Omental fat pad (tissue), 3 donors: ENCODE measurements at regions not wholly inside any gene's neighbourhood (a gene's known extent, or its start where the extent isn't known, plus 50 kb on each side); places are given as distances from the start of the nearest gene placed in this dataset.
"Not testable (repeated sequence)": the region's sequence is repeated elsewhere in the genome, so short reads cannot be mapped to it uniquely, and the experiment has no call there.

Source experiments
- ATAC-seq: fragments of 150-250 bp; one replicate; pipeline ENCODE4 v1.9.1; 2016; ENCODE audit warnings: mild to moderate bottlenecking, moderate library complexity; ENCODE audit not compliant: low FRiP score
- DNase-seq: peaks from one replicate; pipeline ENCODE4 v3.0.0-alpha.2; 2019; ENCODE audit warnings: low spot score
- TF ChIP-seq, protein P1 (sequence below), 3 donors: fragments of 450-650 bp; IDR thresholded peaks; one replicate each; pipeline ENCODE4 v1.5.1; 2016 to 2017; ENCODE audit warnings: antibody characterized with exemption in 3 of 3, mild to moderate bottlenecking in 3 of 3, moderate library complexity in 2 of 3

DNA sequence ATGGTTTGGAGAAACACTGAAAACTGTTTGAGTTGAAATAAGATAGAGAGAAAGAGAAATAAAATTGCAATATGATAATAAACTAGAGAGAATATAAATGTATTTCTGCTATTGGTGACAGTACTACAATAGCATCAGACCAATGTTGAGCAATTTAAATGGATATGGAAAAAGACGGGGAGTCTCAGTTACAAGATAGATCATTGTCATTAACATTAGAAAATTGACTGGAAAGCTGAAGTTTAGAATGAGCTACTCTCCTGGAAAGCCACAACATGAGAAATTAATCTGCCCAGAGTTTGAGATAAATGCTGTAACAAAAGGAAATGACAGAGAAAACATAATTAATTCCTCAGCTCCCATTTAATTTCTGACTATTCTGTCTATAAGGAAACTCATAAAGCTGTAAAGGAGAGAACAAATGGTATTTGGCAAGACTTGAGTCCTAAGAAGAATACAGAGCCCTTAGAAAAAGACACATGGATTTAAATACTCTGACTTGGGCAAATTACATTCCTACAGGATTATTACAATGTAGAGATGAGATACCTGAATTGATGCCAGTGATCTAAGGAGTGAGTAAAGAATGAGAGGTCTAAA is 624.5 kb upstream of the CHD1 start:
- TF ChIP-seq, protein P1, sequence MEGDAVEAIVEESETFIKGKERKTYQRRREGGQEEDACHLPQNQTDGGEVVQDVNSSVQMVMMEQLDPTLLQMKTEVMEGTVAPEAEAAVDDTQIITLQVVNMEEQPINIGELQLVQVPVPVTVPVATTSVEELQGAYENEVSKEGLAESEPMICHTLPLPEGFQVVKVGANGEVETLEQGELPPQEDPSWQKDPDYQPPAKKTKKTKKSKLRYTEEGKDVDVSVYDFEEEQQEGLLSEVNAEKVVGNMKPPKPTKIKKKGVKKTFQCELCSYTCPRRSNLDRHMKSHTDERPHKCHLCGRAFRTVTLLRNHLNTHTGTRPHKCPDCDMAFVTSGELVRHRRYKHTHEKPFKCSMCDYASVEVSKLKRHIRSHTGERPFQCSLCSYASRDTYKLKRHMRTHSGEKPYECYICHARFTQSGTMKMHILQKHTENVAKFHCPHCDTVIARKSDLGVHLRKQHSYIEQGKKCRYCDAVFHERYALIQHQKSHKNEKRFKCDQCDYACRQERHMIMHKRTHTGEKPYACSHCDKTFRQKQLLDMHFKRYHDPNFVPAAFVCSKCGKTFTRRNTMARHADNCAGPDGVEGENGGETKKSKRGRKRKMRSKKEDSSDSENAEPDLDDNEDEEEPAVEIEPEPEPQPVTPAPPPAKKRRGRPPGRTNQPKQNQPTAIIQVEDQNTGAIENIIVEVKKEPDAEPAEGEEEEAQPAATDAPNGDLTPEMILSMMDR (IDR thresholded peaks at IDR 0.05) = no peak
- DNase-seq = no peak
- ATAC-seq = no peak

DNA sequence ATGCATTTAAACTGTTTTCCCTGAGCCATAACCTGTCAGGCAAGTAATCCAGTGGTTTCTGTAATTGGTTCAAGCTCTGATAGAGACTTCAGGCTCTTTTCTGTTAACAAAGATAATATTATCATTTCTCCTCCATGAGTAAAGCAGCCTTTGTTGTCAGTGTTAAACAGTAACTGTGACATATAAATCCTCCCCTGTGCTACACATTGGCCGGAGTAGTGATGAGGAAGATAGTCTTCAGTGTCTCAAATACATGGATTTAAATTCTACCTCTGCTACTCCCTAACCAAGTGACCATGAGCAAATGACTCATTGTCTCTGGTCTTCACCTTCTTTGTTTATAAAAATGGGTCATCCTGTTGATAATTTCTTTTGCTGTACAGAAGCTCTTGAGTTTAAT is 615.5 kb upstream of the CHD1 start:
- TF ChIP-seq, protein P1 (IDR thresholded peaks at IDR 0.05) = no peak
- DNase-seq (no peak), ATAC-seq (no peak)

DNA sequence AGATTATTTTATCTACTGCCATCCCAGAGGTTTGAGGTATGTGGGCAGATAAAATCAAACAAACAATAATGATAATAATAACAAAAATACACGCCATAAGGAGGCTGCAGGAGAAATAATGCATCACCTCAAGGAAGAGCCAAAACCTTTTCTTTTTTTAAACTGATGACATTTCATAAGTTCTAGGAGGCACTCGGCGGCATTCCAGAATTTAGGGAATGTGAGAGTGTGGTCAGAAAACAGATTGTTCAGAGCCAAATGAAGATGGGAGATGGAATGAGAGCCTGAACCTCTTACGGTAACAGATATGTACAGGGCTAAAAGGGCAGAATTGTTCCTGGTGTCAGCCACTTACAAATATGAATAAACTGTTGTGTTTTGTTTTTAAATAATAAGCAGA is 615.0 kb upstream of the CHD1 start:
- peak; percentile 80 for ATAC-seq
- DNase-seq = no peak
- TF ChIP-seq, protein P1 (IDR thresholded peaks at IDR 0.05) = no peak

DNA sequence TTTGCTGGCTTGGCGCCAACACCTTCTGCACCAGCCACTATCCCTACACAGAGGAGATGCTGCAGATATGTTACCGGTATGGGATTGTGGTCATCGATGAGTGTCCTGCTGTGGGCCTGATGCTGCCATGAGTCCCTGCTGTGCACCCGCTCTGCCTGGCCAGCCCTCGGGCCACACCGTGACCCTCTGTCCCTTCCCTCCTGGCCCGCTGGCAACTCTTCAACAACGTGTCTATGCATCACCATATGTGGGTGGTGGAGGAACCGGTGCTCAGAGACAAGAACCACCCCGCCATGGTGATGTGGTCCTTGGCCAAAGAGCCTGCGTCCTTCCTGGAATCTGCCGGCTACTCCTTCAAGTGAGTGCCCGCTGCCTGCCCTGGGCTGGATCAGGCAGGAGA is 605.4 kb upstream of the CHD1 start:
- not testable (repeated sequence) for ATAC-seq, DNase-seq

DNA sequence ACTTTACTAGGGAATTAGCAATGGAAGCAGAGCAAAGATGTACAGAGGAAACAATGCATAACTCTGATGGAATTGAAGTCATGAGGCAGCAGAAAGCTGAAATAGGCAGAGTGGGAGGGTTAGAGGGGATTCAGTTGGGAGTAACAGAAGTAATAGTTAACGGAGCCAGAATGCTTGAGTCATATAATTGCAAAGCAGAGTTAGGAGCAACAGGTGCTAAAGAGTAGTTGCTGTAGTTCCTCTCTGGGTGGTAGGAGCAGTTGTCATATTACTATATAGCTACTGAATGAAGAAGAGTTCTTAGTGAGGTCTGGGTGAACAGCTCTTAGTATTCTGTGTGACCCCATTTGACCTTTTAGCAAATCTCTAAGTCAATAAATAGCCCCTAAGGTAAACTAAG is 592.9 kb upstream of the CHD1 start:
- ATAC-seq, DNase-seq: not testable (repeated sequence)

DNA sequence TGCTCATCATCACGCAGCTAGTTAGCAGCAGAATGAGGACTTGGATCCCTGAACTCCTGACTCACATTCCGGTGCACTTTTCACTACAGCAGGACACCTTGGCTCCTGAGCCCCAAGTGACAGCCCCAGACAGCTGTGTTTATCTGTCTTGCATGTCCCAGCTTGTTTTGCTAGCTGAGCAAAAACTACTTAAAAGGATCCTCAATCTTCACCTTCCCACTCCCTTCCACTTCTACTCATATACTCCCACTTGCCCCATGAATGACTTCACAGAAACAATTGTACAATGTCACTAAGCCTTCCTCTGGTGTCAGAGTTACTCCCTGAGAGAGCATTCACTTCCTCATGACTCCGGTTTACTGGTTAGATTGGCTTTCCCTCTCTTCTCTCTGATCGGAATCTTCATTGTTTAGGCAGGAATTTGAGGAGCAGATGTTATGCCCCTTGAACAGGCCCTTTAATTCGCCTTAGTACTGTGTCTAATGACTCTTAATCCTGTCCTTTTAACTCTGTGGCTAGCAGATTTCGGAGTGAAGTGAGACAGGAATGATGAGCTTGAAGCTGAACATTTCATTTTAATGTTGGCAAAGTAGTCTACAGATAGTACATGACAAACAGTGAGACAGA is 587.2 kb upstream of the CHD1 start:
- ATAC-seq, DNase-seq: not testable (repeated sequence)

DNA sequence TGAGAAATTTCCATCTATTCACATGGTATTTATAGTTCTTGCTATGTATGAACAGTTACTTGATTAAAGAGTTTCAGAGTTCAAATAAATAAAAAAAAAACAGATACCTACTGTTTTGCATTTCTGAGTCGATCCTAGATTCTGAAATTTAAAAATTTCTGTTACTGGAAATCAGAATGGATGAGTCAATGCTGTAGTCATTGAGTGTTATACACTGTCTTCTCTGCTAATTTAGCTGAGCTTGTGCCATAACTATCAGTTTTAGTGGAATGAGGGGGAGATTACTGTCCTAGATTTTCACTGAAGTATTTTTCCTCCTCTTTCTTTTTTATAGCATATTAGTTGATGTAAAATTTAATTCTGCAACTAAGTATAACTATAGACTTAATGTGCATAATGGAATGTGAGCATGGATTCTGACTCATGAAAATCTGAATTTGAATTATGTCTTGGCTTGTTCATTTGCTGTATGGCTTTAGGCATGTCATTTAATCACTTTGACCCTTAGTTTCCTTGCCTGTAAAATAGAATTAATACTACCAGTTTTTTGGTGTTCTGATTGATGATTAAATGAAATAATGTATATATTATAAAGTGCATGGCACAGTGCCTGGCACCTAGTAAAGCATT is 581.5 kb upstream of the CHD1 start:
- ATAC-seq = peak; percentile 59
- not testable (repeated sequence) for DNase-seq

DNA sequence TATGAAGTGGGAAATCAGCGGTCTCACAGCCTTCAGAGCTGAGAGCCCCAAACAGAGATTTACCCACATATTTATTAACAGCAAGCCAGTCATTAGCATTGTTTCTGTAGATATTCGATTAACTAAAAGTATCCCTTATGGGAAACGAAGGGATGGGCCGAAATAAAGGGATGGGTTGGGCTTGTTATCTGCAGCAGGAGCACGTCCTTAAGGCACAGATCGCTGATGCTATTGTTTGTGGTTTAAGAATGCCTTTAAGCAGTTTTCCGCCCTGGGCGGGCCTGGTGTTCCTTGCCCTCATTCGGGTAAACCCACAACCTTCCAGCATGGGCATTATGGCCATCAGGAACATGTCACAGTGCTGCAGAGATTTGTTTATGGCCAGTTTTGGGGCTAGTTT is 580.3 kb upstream of the CHD1 start:
- not testable (repeated sequence) for ATAC-seq

DNA sequence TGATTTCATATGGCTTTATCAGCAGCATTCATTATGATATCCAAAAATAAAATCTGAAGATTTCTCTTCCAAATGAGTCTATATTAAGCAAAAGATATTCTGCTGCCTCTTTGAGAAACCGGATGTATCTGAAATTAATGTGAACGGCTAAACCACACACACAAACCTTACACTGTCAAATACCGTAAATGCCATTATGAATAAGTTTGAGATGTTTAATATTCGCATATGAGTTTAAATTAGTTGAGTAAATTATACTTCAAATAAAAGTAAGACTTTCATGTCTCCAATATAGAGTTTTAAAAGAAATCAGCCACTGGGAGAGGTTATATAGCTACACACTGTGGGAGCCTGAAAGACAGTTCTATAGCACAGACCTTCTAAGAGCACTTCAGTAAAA is 566.6 kb upstream of the CHD1 start:
- not testable (repeated sequence) for ATAC-seq, DNase-seq

More for the DNA sequence above, 580.3 kb upstream of the CHD1 start:
- DNase-seq = not testable (repeated sequence)

DNA sequence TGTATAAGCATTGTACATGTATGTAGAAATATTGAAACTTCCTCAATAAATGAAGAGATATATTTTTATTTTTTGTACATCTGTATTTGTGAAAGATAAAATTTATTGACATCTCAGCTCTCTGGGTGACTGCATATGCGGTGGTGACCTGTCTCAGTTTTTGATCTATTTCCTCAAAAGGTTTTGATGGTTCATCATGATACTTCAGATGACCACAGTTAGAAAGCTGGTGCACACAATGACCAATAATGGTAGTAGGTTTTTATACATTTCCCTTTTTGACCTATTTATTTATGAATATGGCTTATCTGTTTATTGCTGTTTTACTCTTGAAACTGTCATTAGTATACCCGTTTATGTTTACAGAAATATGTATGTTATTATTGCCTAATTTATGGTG is 549.6 kb upstream of the CHD1 start:
- DNase-seq, ATAC-seq: not testable (repeated sequence)

DNA sequence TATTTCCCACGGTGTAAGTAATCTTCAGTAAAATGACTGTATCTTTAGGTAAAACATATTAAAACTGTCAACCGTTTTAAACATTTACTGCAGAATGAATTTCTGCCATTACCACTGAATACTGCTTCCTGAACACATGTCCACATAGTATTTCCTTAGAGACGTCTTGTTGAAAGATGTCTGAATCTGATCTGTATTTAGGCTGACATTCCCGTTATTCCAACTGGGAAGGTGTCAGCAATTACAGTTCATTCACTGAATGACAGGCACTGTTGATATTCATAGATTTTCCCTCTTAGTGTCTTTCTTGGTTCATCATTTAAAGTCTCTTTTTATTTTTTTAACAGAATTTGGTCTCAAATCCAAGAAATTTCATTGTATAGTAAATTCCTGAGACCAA is 544.5 kb upstream of the CHD1 start:
- ATAC-seq, DNase-seq: not testable (repeated sequence)

DNA sequence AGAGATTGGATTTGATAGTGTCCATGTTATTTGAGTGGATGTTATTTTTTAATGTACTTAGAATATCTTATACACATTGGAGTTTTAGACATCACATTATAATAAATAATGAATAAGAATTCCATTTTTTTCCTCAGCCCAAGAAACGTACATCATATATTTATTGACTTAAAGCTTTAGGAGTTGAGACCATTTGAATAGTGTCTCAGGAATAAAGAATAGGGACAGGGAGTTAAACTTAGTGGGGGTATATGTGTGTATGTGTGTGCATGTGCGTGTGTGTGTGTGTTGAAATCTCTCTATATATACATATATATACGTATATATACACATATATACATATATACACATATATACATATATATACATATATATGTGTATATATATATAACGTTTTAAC is 542.9 kb upstream of the CHD1 start:
- ATAC-seq, DNase-seq: not testable (repeated sequence)

DNA sequence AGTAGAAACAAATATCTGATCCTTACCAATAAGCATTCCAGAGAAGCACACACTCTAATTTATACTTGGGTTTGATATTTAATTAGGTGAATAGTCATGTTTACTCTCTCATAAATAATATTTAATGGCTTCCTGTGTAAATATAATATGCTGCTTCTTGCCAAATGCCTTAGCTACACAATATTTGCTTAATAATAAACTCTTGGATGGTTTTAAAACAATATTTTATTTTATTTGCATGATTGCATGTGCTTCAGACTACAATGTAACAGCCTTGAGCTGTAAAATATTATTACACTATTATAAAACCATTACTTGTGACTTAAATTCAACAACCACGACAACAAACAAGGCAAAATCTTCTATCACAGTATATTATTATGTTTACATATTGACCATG is 542.4 kb upstream of the CHD1 start:
- ATAC-seq, DNase-seq: not testable (repeated sequence)

DNA sequence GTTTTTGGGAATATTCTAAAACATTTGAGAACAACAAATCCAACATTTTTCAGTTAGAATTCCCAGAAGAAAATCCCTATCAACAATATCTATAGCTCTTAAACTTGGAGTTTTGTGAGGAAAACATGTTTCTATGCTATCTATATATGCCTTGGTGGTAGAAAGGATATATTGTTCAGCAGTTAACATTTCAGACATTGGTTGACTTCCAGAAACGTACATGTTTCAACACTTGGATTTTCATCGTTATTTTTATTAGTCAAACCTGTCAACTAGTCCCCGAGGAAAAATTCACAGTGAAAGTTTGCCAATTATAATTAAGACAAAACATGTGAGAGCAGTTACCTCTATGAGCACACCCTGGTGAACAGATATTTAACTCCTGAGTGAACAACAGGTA is 541.8 kb upstream of the CHD1 start:
- ATAC-seq, DNase-seq: not testable (repeated sequence)
